ENCODE measurements at regions not wholly inside any gene's neighbourhood (a gene's known extent, or its start where the extent isn't known, plus 50 kb on each side); places are given as distances from the start of the nearest gene placed in this dataset.

GRCh38 chr3:161894657-161895056 lies 398.0 kb downstream of the OTOL1 start:
- TF ChIP-seq CTCF (IDR thresholded peaks at IDR 0.05) (no peak), POLR2A (IDR thresholded peaks at IDR 0.05) (no peak)

All from gastroesophageal sphincter (tissue), 3 donors.